SU-DHL-6 (cell line): ENCODE measurements at regions not wholly inside any gene's neighbourhood (a gene's known extent, or its start where the extent isn't known, plus 50 kb on each side); places are given as distances from the start of the nearest gene placed in this dataset.

Experiments
- H2AFZ ChIP-seq: fragments of 200-600 bp; sonication (generic); 2 replicates; pipeline ENCODE4 v1.6.1; 2014; ENCODE audit warnings: low read depth, mild to moderate bottlenecking, moderate library complexity, mixed read lengths, antibody characterized with exemption, low read length; ENCODE audit not compliant: severe bottlenecking
- H3F3A ChIP-seq: fragments of 200-600 bp; shearing (Covaris generic); 2 replicates; pipeline ENCODE4 v1.6.0; 2016; ENCODE audit warnings: antibody characterized with exemption, mild to moderate bottlenecking; ENCODE audit not compliant: insufficient read depth
- H3K27ac ChIP-seq: fragments of 200-600 bp; sonication (generic); 2 replicates; pipeline ENCODE4 v1.5.1; 2016; ENCODE audit warnings: low read depth, mild to moderate bottlenecking, low read length, moderate library complexity, mixed read lengths
- H3K27me3 ChIP-seq: fragments of 200-600 bp; sonication (generic), shearing (Covaris generic); 2 replicates; pipeline ENCODE4 v1.6.0; 2014; ENCODE audit warnings: mild to moderate bottlenecking, low read length
- H3K36me3 ChIP-seq: fragments of 200-600 bp; sonication (generic); 2 replicates; pipeline ENCODE4 v1.6.1; 2014; ENCODE audit warnings: mild to moderate bottlenecking, low read length, mixed read lengths
- H3K4me2 ChIP-seq: fragments of 300-600, 200-600 bp; shearing (Covaris generic), sonication (generic); 2 replicates; pipeline ENCODE4 v1.6.0; 2014; ENCODE audit warnings: low read length, low read depth, mild to moderate bottlenecking; ENCODE audit not compliant: poor library complexity, severe bottlenecking
- H3K4me3 ChIP-seq: fragments of 200-600 bp; sonication (generic); 2 replicates; pipeline ENCODE4 v1.5.1; 2014; ENCODE audit warnings: antibody characterized with exemption, low read length, mild to moderate bottlenecking, mixed read lengths; ENCODE audit not compliant: insufficient read depth, poor library complexity, severe bottlenecking
- H3K79me2 ChIP-seq: fragments of 200-600 bp; sonication (generic); 2 replicates; pipeline ENCODE4 v1.6.1; 2014; ENCODE audit warnings: mild to moderate bottlenecking, low read length, moderate library complexity; ENCODE audit not compliant: insufficient read depth
- H3K9ac ChIP-seq: fragments of 200-600 bp; sonication (generic); 2 replicates; pipeline ENCODE4 v1.7.0; 2014; ENCODE audit warnings: mild to moderate bottlenecking, low read length
- H3K9me2 ChIP-seq: fragments of 200-600 bp; sonication (generic); replicated peaks from 2 replicates; pipeline ENCODE4 v1.6.1; 2014; ENCODE audit warnings: low read length; ENCODE audit not compliant: insufficient read depth
- H3K9me3 ChIP-seq: fragments of 200-600 bp; sonication (generic); 2 replicates; pipeline ENCODE4 v1.6.1; 2014; ENCODE audit warnings: low read length, mixed read lengths; ENCODE audit not compliant: insufficient read depth
- H4K20me1 ChIP-seq: fragments of 200-600 bp; sonication (generic); 2 replicates; pipeline ENCODE4 v1.6.1; 2014; ENCODE audit warnings: low read depth, mild to moderate bottlenecking, antibody characterized with exemption, low read length, moderate library complexity, mixed read lengths
- CTCF ChIP-seq: fragments of 200-600 bp; sonication (generic); IDR thresholded peaks from one replicate; pipeline ENCODE4 v1.5.1; 2017; ENCODE audit warnings: antibody characterized with exemption, mild to moderate bottlenecking, low read length, moderate library complexity; ENCODE audit not compliant: insufficient read depth, poor library complexity, severe bottlenecking
- EZH2phosphoT487 ChIP-seq: fragments of 200-600 bp; sonication (generic), shearing (Covaris generic); conservative IDR thresholded peaks from 2 replicates; pipeline ENCODE4 v1.6.1; 2018; ENCODE audit warnings: mild to moderate bottlenecking, antibody characterized with exemption, low read length, moderate library complexity, mixed read lengths

- TF ChIP-seq CTCF (no peak), EZH2phosphoT487 (no peak)
- H3K9me2 ChIP-seq, result no peaks in the 10 kb centered on the region
- H3K4me2 ChIP-seq, result no peak overlapping the region
- no peak overlapping the region for H2AFZ ChIP-seq
- no peaks in the 10 kb centered on the region for H3K27me3 ChIP-seq
- no peak overlapping the region for H3K9ac ChIP-seq
- no peaks in the 10 kb centered on the region for H3F3A ChIP-seq
- no peaks in the 10 kb centered on the region for H3K79me2 ChIP-seq
- H3K9me3 ChIP-seq, result peaks cover under 1% of the 10 kb centered on the region; the same call in 1 of the 2 replicates
- H3K36me3 ChIP-seq, result no peaks in the 10 kb centered on the region
- H4K20me1 ChIP-seq, result no peaks in the 10 kb centered on the region
- no peak overlapping the region for H3K27ac ChIP-seq
- no peak overlapping the region for H3K4me3 ChIP-seq
These were observed 247.8 kb downstream of the IZUMO3 start for GRCh38 chr9:24297931-24298330.

GRCh38 chr9:24296124-24296523 lies 249.6 kb downstream of the IZUMO3 start:
- Histone ChIP-seq H3K9me2 (no peaks in the 10 kb centered on the region), H3K4me2 (no peak overlapping the region), H2AFZ (no peak overlapping the region), H3K27me3 (no peaks in the 10 kb centered on the region), H4K20me1 (no peaks in the 10 kb centered on the region), H3F3A (no peaks in the 10 kb centered on the region), H3K27ac (no peak overlapping the region), H3K4me3 (no peak overlapping the region), H3K9me3 (no peaks in the 10 kb centered on the region), H3K79me2 (no peaks in the 10 kb centered on the region), H3K36me3 (no peaks in the 10 kb centered on the region), H3K9ac (no peak overlapping the region)
- TF ChIP-seq EZH2phosphoT487 (no peak), CTCF (no peak)

GRCh38 chr9:24293386-24293785 lies 252.3 kb downstream of the IZUMO3 start:
- Histone ChIP-seq H3K9me2 (no peaks in the 10 kb centered on the region), H4K20me1 (no peaks in the 10 kb centered on the region), H3K79me2 (no peaks in the 10 kb centered on the region), H2AFZ (no peak overlapping the region), H3K27me3 (no peaks in the 10 kb centered on the region), H3K9me3 (no peaks in the 10 kb centered on the region), H3K27ac (no peak overlapping the region), H3K9ac (no peak overlapping the region), H3K4me3 (no peak overlapping the region), H3K36me3 (no peaks in the 10 kb centered on the region), H3F3A (no peaks in the 10 kb centered on the region), H3K4me2 (no peak overlapping the region)
- TF ChIP-seq EZH2phosphoT487, result no peak
- TF ChIP-seq CTCF, result no peak

- no peak overlapping the region for H2AFZ ChIP-seq
- no peaks in the 10 kb centered on the region for H4K20me1 ChIP-seq
- no peaks in the 10 kb centered on the region for H3K36me3 ChIP-seq
- no peak overlapping the region for H3K4me3 ChIP-seq
- no peaks in the 10 kb centered on the region for H3K79me2 ChIP-seq
- H3F3A ChIP-seq, result no peaks in the 10 kb centered on the region
- H3K4me2 ChIP-seq, result no peak overlapping the region
- H3K9me2 ChIP-seq, result no peaks in the 10 kb centered on the region
- H3K9ac ChIP-seq, result no peak overlapping the region
- no peaks in the 10 kb centered on the region for H3K9me3 ChIP-seq
- TF ChIP-seq EZH2phosphoT487, result no peak
- no peak for TF ChIP-seq CTCF
- no peak overlapping the region for H3K27ac ChIP-seq
- H3K27me3 ChIP-seq, result no peaks in the 10 kb centered on the region
These were observed 258.9 kb downstream of the IZUMO3 start for GRCh38 chr9:24286761-24287160.
